Fibroblast of the conjunctiva (primary cell): ENCODE measurements at regions not wholly inside any gene's neighbourhood (a gene's known extent, or its start where the extent isn't known, plus 50 kb on each side); places are given as distances from the start of the nearest gene placed in this dataset.
"Not testable (repeated sequence)": the region's sequence is repeated elsewhere in the genome, so short reads cannot be mapped to it uniquely, and the experiment has no call there.

Experiments
- DNase-seq: peaks from one replicate; pipeline ENCODE4 v3.0.0-alpha.2; 2010; ENCODE audit warnings: low read depth

GRCh38 chr7:156547884-156548561 is 92.6 kb upstream of the RNF32 start:
- no peak for DNase-seq

GRCh38 chr7:156545979-156546378 is 94.6 kb upstream of the RNF32 start:
- no peak for DNase-seq

GRCh38 chr7:156544919-156545715 is 95.5 kb upstream of the RNF32 start:
- DNase-seq = no peak

- no peak for DNase-seq
Measured at GRCh38 chr7:156543699-156544598, 96.6 kb upstream of the RNF32 start.

GRCh38 chr7:156540619-156541165 is 99.9 kb upstream of the RNF32 start:
- no peak for DNase-seq

- no peak for DNase-seq
Measured at GRCh38 chr7:156539999-156540398, 100.6 kb upstream of the RNF32 start.

GRCh38 chr7:156537006-156537405 is 103.6 kb upstream of the RNF32 start:
- DNase-seq = no peak

- no peak for DNase-seq
Measured at GRCh38 chr7:156534925-156535324, 105.6 kb upstream of the RNF32 start.

- no peak for DNase-seq
Measured at GRCh38 chr7:156533964-156534363, 106.6 kb upstream of the RNF32 start.

GRCh38 chr7:156533420-156533819 is 107.2 kb upstream of the RNF32 start:
- no peak for DNase-seq

- DNase-seq = no peak
Measured at GRCh38 chr7:156532016-156532602, 108.5 kb upstream of the RNF32 start.

- DNase-seq = no peak
Measured at GRCh38 chr7:156529956-156530355, 110.6 kb upstream of the RNF32 start.

GRCh38 chr7:156527458-156527890 is 113.1 kb upstream of the RNF32 start:
- no peak for DNase-seq

GRCh38 chr7:156524818-156525597 is 115.6 kb upstream of the RNF32 start:
- DNase-seq = no peak

- no peak for DNase-seq
Measured at GRCh38 chr7:156523447-156524048, 117.0 kb upstream of the RNF32 start.

GRCh38 chr7:156522801-156523200 is 117.8 kb upstream of the RNF32 start:
- DNase-seq = no peak

- DNase-seq = no peak
Measured at GRCh38 chr7:156519070-156519469, 121.5 kb upstream of the RNF32 start.

GRCh38 chr7:156518466-156518865 is 122.1 kb upstream of the RNF32 start:
- no peak for DNase-seq

- not testable (repeated sequence) for DNase-seq
Measured at GRCh38 chr7:156517858-156518257, 122.7 kb upstream of the RNF32 start.

- no peak for DNase-seq
Measured at GRCh38 chr7:156516791-156517378, 123.7 kb upstream of the RNF32 start.
